Naive B cell (primary cell): ENCODE measurements at regions not wholly inside any gene's neighbourhood (a gene's known extent, or its start where the extent isn't known, plus 50 kb on each side); places are given as distances from the start of the nearest gene placed in this dataset.
A peak's percentile ranks its signal among the peaks of the same experiment; 100 is the strongest.
"Not testable (repeated sequence)": the region's sequence is repeated elsewhere in the genome, so short reads cannot be mapped to it uniquely, and the experiment has no call there.

Experiments used
- ATAC-seq, 2 donors: fragments of 150-1000 bp; cut with Tn5 transposase; 2 replicates each; pipeline ENCODE4 v1.10.0; 2021; ENCODE audit warnings: low read depth in 2 of 2, mild to moderate bottlenecking in 2 of 2, moderate library complexity in 2 of 2
- DNase-seq: peaks from one replicate; pipeline ENCODE4 v3.0.0; 2022
- H3K27ac Mint-ChIP-seq, 6 donors: one replicate each; pipeline ENCODE4 v1.8.0; 2020 to 2022; ENCODE audit warnings: mild to moderate bottlenecking in 6 of 6, mixed read lengths in 6 of 6, moderate library complexity in 5 of 6, inconsistent platforms in 2 of 6
- H3K27me3 Mint-ChIP-seq, 3 donors: one replicate each; pipeline ENCODE4 v1.8.0; 2021 to 2022; ENCODE audit warnings: mixed read lengths in 3 of 3, mild to moderate bottlenecking in 1 of 3
- H3K36me3 Mint-ChIP-seq, 2 donors: one replicate each; pipeline ENCODE4 v1.8.0; 2020 to 2022; ENCODE audit warnings: mixed read lengths in 2 of 2, inconsistent platforms in 1 of 2, mild to moderate bottlenecking in 1 of 2
- H3K4me1 Mint-ChIP-seq, 3 donors: one replicate each; pipeline ENCODE4 v1.8.0; 2020 to 2022; ENCODE audit warnings: mixed read lengths in 3 of 3, inconsistent platforms in 1 of 3, mild to moderate bottlenecking in 1 of 3, moderate library complexity in 1 of 3
- H3K4me3 Mint-ChIP-seq, 8 donors: one replicate each; pipeline ENCODE4 v1.8.0; 2020 to 2022; ENCODE audit warnings: mild to moderate bottlenecking in 8 of 8, mixed read lengths in 8 of 8, moderate library complexity in 8 of 8, inconsistent platforms in 2 of 8
- H3K9me3 Mint-ChIP-seq, 7 donors: one replicate each; pipeline ENCODE4 v1.8.0; 2020 to 2022; ENCODE audit warnings: mixed read lengths in 7 of 7, mild to moderate bottlenecking in 5 of 7, inconsistent platforms in 2 of 7, moderate library complexity in 1 of 7

GRCh38 chr12:17878714-17879113, 211.3 kb downstream of the RERGL start:
- Mint-ChIP-seq H3K4me3 (no peak overlapping the region), H3K9me3 (peaks cover 1 to 36% (median 10%) of the 10 kb centered on the region in 7 donors), H3K27ac (no peak overlapping the region), H3K27me3 (no peaks in the 10 kb centered on the region), H3K4me1 (no peaks in the 10 kb centered on the region), H3K36me3 (no peaks in the 10 kb centered on the region)
- ATAC-seq: no peak
- no peak for DNase-seq

- Mint-ChIP-seq H3K9me3 (peaks cover 1 to 33% (median 11%) of the 10 kb centered on the region in 7 donors), H3K4me3 (no peak overlapping the region), H3K4me1 (no peaks in the 10 kb centered on the region), H3K27ac (no peak overlapping the region), H3K27me3 (no peaks in the 10 kb centered on the region), H3K36me3 (no peaks in the 10 kb centered on the region)
- ATAC-seq: no peak
- DNase-seq: no peak
Measured at GRCh38 chr12:17875230-17875629, 214.8 kb downstream of the RERGL start.

GRCh38 chr12:17866802-17867201, 223.2 kb downstream of the RERGL start:
- DNase-seq (no peak), ATAC-seq (no peak)
- no peaks in the 10 kb centered on the region for H3K27me3 Mint-ChIP-seq
- H3K27ac Mint-ChIP-seq: no peak overlapping the region
- no peak overlapping the region for H3K4me3 Mint-ChIP-seq
- H3K9me3 Mint-ChIP-seq: peaks cover 1 to 33% (median 10%) of the 10 kb centered on the region in 7 donors
- H3K36me3 Mint-ChIP-seq: no peaks in the 10 kb centered on the region
- no peaks in the 10 kb centered on the region for H3K4me1 Mint-ChIP-seq

- not testable (repeated sequence) for ATAC-seq, H3K4me1 Mint-ChIP-seq, H3K36me3 Mint-ChIP-seq, H3K27me3 Mint-ChIP-seq, H3K4me3 Mint-ChIP-seq, H3K27ac Mint-ChIP-seq, DNase-seq
- peaks cover 1 to 13% (median 8%) of the 10 kb centered on the region in 7 donors for H3K9me3 Mint-ChIP-seq
Measured at GRCh38 chr12:17855548-17855947, 234.4 kb downstream of the RERGL start.

GRCh38 chr12:17853054-17853453, 236.9 kb downstream of the RERGL start:
- Mint-ChIP-seq H3K27ac (no peak overlapping the region), H3K36me3 (no peaks in the 10 kb centered on the region), H3K4me3 (no peak overlapping the region), H3K9me3 (peaks cover 1 to 13% (median 8%) of the 10 kb centered on the region in 7 donors), H3K27me3 (no peaks in the 10 kb centered on the region), H3K4me1 (no peaks in the 10 kb centered on the region)
- ATAC-seq (no peak), DNase-seq (no peak)

GRCh38 chr12:17841496-17841895, 248.5 kb downstream of the RERGL start:
- peaks cover 0 to 10% (median 2%) of the 10 kb centered on the region in 7 donors for H3K9me3 Mint-ChIP-seq
- DNase-seq (no peak), ATAC-seq (no peak)
- H3K36me3 Mint-ChIP-seq: no peaks in the 10 kb centered on the region
- H3K27ac Mint-ChIP-seq: no peak overlapping the region
- no peaks in the 10 kb centered on the region for H3K27me3 Mint-ChIP-seq
- no peaks in the 10 kb centered on the region for H3K4me1 Mint-ChIP-seq
- no peak overlapping the region for H3K4me3 Mint-ChIP-seq

GRCh38 chr12:17829813-17830212, 260.2 kb downstream of the RERGL start:
- Mint-ChIP-seq H3K9me3 (peaks cover 0 to 3% (median 0%) of the 10 kb centered on the region in 7 donors), H3K27ac (no peak overlapping the region), H3K4me3 (no peak overlapping the region), H3K27me3 (no peaks in the 10 kb centered on the region), H3K4me1 (no peaks in the 10 kb centered on the region), H3K36me3 (no peaks in the 10 kb centered on the region)
- ATAC-seq: no peak
- DNase-seq: no peak

- ATAC-seq (no peak), DNase-seq (no peak)
- Mint-ChIP-seq H3K4me1 (no peaks in the 10 kb centered on the region), H3K9me3 (peaks cover 0 to 26% (median 8%) of the 10 kb centered on the region in 7 donors), H3K36me3 (no peaks in the 10 kb centered on the region), H3K27me3 (no peaks in the 10 kb centered on the region), H3K4me3 (peak overlapping the region in 1 of 8 donors; percentile 6), H3K27ac (no peak overlapping the region)
Measured at GRCh38 chr12:17818931-17819330, 271.1 kb downstream of the RERGL start.

- ATAC-seq: no peak
Measured at GRCh38 chr12:17810399-17810798, 279.6 kb downstream of the RERGL start.

GRCh38 chr12:17809206-17809605, 280.8 kb downstream of the RERGL start:
- no peaks in the 10 kb centered on the region for H3K27me3 Mint-ChIP-seq

More at GRCh38 chr12:17810399-17810798, 279.6 kb downstream of the RERGL start:
- peak overlapping the region in 1 of 6 donors; percentile 63 for H3K27ac Mint-ChIP-seq
- no peaks in the 10 kb centered on the region for H3K27me3 Mint-ChIP-seq
- no peak overlapping the region for H3K4me3 Mint-ChIP-seq
- H3K4me1 Mint-ChIP-seq: no peaks in the 10 kb centered on the region
- H3K9me3 Mint-ChIP-seq: peaks cover 15 to 44% (median 20%) of the 10 kb centered on the region in 7 donors
- peaks cover 5 to 8% of the 10 kb centered on the region in 2 donors for H3K36me3 Mint-ChIP-seq
- no peak for DNase-seq

GRCh38 chr12:17802657-17803641, 287.0 kb downstream of the RERGL start:
- Mint-ChIP-seq H3K9me3 (peaks cover 5 to 21% (median 18%) of the 10 kb centered on the region in 7 donors), H3K4me1 (no peaks in the 10 kb centered on the region), H3K36me3 (peaks cover 0 to 4% of the 10 kb centered on the region in 2 donors), H3K27ac (no peak overlapping the region), H3K27me3 (no peaks in the 10 kb centered on the region), H3K4me3 (no peak overlapping the region)
- DNase-seq (no peak), ATAC-seq (no peak)

More at GRCh38 chr12:17809206-17809605, 280.8 kb downstream of the RERGL start:
- no peak overlapping the region for H3K4me3 Mint-ChIP-seq
- peaks cover 5 to 8% of the 10 kb centered on the region in 2 donors for H3K36me3 Mint-ChIP-seq
- H3K4me1 Mint-ChIP-seq: no peaks in the 10 kb centered on the region
- H3K9me3 Mint-ChIP-seq: peaks cover 10 to 34% (median 19%) of the 10 kb centered on the region in 7 donors
- DNase-seq (no peak), ATAC-seq (no peak)
- H3K27ac Mint-ChIP-seq: no peak overlapping the region

GRCh38 chr12:17793854-17794253, 296.1 kb downstream of the RERGL start:
- Mint-ChIP-seq H3K4me3 (no peak overlapping the region), H3K27ac (no peak overlapping the region), H3K36me3 (no peaks in the 10 kb centered on the region), H3K27me3 (no peaks in the 10 kb centered on the region), H3K4me1 (no peaks in the 10 kb centered on the region), H3K9me3 (peaks cover 0 to 8% (median 3%) of the 10 kb centered on the region in 7 donors)
- ATAC-seq (no peak), DNase-seq (no peak)

- Mint-ChIP-seq H3K9me3 (peaks cover 0 to 18% (median 9%) of the 10 kb centered on the region in 7 donors), H3K36me3 (peaks cover 5 to 12% of the 10 kb centered on the region in 2 donors), H3K27ac (no peak overlapping the region), H3K27me3 (no peaks in the 10 kb centered on the region), H3K4me3 (peak overlapping the region in 1 of 8 donors; percentile 38), H3K4me1 (no peaks in the 10 kb centered on the region)
- ATAC-seq: no peak
- DNase-seq: no peak
Measured at GRCh38 chr12:17778242-17778641, 311.8 kb downstream of the RERGL start.

- no peak overlapping the region for H3K27ac Mint-ChIP-seq
- no peaks in the 10 kb centered on the region for H3K27me3 Mint-ChIP-seq
- H3K4me1 Mint-ChIP-seq: no peaks in the 10 kb centered on the region
- DNase-seq (no peak), ATAC-seq (no peak)
- H3K36me3 Mint-ChIP-seq: no peaks in the 10 kb centered on the region
- H3K9me3 Mint-ChIP-seq: peaks cover 4 to 33% (median 6%) of the 10 kb centered on the region in 7 donors
- H3K4me3 Mint-ChIP-seq: no peak overlapping the region
Measured at GRCh38 chr12:17763366-17763765, 326.6 kb downstream of the RERGL start.
